ENCODE measurements at regions not wholly inside any gene's neighbourhood (a gene's known extent, or its start where the extent isn't known, plus 50 kb on each side); places are given as distances from the start of the nearest gene placed in this dataset.

DNA sequence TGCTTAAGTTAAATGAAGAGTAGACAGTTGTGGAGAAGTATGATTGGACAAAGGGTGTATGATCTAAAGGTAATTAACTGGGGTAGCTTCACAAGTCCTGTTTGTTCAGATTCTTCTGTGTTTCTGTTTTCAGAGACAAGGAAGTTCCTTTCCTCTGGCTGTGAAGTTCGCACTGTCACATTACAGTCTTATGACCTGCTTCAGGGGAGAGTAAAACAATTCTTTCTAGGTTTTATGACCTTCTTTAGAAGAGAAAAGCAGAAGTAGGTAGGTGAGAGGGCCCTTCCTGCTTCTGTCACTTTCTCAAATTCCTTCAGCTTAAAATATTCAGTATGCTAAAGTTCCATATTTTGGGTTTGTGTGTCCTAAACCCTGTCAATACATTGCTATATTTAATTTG lies 211.9 kb downstream of the SOX3 start:
- TF ChIP-seq STAT5A (IDR thresholded peaks at IDR 0.05; ENCODE audit: borderline replicate concordance, low read length) (no peak), ZC3H8 (IDR thresholded peaks at IDR 0.05) (no peak), POLR2AphosphoS5 (IDR thresholded peaks at IDR 0.05; ENCODE audit: control insufficient read depth, insufficient read depth, low read depth, low read length) (no peak), SMAD1 (IDR thresholded peaks at IDR 0.05; ENCODE audit: low read depth, low read length, partially characterized antibody) (no peak), RFX5 (IDR thresholded peaks at IDR 0.05; ENCODE audit: low read depth, low read length) (no peak), ZNF586 (CRISPR knock-in tag; conservative IDR thresholded peaks at IDR 0.05) (no peak), CBX5 (IDR thresholded peaks at IDR 0.05; ENCODE audit: borderline replicate concordance, low read depth) (no peak)
- TF ChIP-seq, protein P1, sequence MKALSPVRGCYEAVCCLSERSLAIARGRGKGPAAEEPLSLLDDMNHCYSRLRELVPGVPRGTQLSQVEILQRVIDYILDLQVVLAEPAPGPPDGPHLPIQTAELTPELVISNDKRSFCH (CRISPR knock-in tag; IDR thresholded peaks at IDR 0.05): no peak
- TF ChIP-seq, protein P1 (tag; IDR thresholded peaks at IDR 0.05): no peak
